ENCODE measurements at regions not wholly inside any gene's neighbourhood (a gene's known extent, or its start where the extent isn't known, plus 50 kb on each side); places are given as distances from the start of the nearest gene placed in this dataset.

DNA sequence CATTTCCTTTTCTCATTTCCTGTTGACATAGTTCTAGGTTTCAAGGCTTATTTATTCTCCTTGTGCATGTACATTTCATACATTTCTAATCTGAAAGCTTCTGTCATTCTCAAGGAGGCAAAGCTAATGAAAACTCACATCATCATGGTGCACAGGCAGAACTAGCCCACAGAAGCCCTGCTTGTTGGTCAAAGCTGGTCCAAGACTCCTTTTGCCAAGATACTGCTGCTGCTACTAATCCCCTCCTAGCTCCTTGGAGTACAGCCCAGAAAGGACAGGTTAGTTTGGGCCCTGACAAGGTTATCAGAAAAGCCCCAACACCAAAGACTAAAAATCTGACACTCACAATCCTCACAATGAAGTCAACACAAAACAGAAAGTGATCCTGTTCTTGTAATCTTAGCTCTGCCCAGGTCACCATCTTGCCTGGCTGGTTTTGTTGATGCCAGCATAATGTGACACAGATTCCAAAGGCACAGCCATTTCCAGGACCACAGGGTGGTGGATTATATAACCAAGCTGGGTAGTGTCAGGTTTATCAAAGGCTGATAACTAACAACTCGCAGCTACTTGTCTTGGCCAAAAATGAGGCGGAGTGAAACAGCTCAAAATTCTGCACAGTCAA lies 417.4 kb downstream of the NDFIP2 start:
- Histone ChIP-seq H3K9ac (ENCODE audit: extremely low read depth, insufficient read length, low read length) (no peak overlapping the region), H3K27ac (ENCODE audit: insufficient read length, low read depth, low read length) (no peak overlapping the region), H3K18ac (ENCODE audit: insufficient read length, low read depth, low read length) (no peak overlapping the region), H3K23ac (ENCODE audit: insufficient read length, low read depth, low read length) (no peak overlapping the region), H4K5ac (ENCODE audit: insufficient read length, low read depth, low read length) (no peak overlapping the region), H3T11ph (ENCODE audit: low read length) (no peak overlapping the region), H3K23me2 (ENCODE audit: insufficient read length, low read depth, low read length, poor library complexity, severe bottlenecking) (no peaks in the 10 kb centered on the region), H2BK12ac (ENCODE audit: insufficient read length, low read depth, low read length) (no peak overlapping the region), H2AK5ac (ENCODE audit: insufficient read length, low read length) (no peak overlapping the region), H2AFZ (ENCODE audit: low read length) (no peak overlapping the region), H4K91ac (ENCODE audit: insufficient read length, low read depth, low read length) (no peak overlapping the region), H3K4me2 (ENCODE audit: insufficient read depth, insufficient read length, low read length) (no peak overlapping the region), H3K79me2 (ENCODE audit: insufficient read depth, low read length) (no peaks in the 10 kb centered on the region), H3K14ac (ENCODE audit: insufficient read depth, low read length) (no peak overlapping the region), H4K20me1 (ENCODE audit: control insufficient read depth, insufficient read depth, insufficient read length) (no peaks in the 10 kb centered on the region), H3K4me1 (ENCODE audit: insufficient read depth, low read length) (no peaks in the 10 kb centered on the region), H2BK15ac (ENCODE audit: low read depth, low read length) (no peak overlapping the region), H4K8ac (replicated peaks; ENCODE audit: insufficient read length, low read depth, low read length) (no peak overlapping the region), H3K9me3 (ENCODE audit: control insufficient read depth, low read depth, low read length) (no peaks in the 10 kb centered on the region), H3K56ac (ENCODE audit: insufficient read length, low read depth, low read length) (no peak overlapping the region), H3K27me3 (ENCODE audit: insufficient read depth, low read length) (no peaks in the 10 kb centered on the region), H2BK20ac (ENCODE audit: low read depth, low read length, poor library complexity, severe bottlenecking) (no peak overlapping the region), H2BK120ac (ENCODE audit: low read depth, low read length, poor library complexity, severe bottlenecking) (no peak overlapping the region), H2BK5ac (ENCODE audit: insufficient read length, low read length) (no peak overlapping the region), H3K4ac (ENCODE audit: low read depth, low read length) (no peak overlapping the region), H3K79me1 (ENCODE audit: insufficient read depth, low read depth, low read length, poor library complexity, severe bottlenecking) (no peaks in the 10 kb centered on the region)
- WGBS (ENCODE audit: extremely low coverage, insufficient read length, low lambda C conversion rate): no CpG with 5 or more reads among the region's 2 CpGs
- H3K27ac Mint-ChIP-seq: no peak overlapping the region; a peak in 1 of 7 replicates
- peaks cover 2 to 5% of the 10 kb centered on the region in 2 experiments; a peak in 3 of 4 replicates for H3K4me1 Mint-ChIP-seq
- TF ChIP-seq, protein P1, sequence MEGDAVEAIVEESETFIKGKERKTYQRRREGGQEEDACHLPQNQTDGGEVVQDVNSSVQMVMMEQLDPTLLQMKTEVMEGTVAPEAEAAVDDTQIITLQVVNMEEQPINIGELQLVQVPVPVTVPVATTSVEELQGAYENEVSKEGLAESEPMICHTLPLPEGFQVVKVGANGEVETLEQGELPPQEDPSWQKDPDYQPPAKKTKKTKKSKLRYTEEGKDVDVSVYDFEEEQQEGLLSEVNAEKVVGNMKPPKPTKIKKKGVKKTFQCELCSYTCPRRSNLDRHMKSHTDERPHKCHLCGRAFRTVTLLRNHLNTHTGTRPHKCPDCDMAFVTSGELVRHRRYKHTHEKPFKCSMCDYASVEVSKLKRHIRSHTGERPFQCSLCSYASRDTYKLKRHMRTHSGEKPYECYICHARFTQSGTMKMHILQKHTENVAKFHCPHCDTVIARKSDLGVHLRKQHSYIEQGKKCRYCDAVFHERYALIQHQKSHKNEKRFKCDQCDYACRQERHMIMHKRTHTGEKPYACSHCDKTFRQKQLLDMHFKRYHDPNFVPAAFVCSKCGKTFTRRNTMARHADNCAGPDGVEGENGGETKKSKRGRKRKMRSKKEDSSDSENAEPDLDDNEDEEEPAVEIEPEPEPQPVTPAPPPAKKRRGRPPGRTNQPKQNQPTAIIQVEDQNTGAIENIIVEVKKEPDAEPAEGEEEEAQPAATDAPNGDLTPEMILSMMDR (conservative IDR thresholded peaks at IDR 0.05): no peak
- H3K27me3 Mint-ChIP-seq (ENCODE audit: low read depth): no peaks in the 10 kb centered on the region
- H3K4me3 Mint-ChIP-seq: no peak overlapping the region
- DNase-seq: no peak
- H3K36me3 Mint-ChIP-seq (ENCODE audit: insufficient read depth in 1 of 3, low read depth in 3 of 3): no peaks in the 10 kb centered on the region; a peak in 1 of 7 replicates
- H3K9me3 Mint-ChIP-seq: peaks cover 0 to 2% of the 10 kb centered on the region in 2 experiments; a peak in 1 of 5 replicates
